TTC549 (cell line): ENCODE measurements at regions not wholly inside any gene's neighbourhood (a gene's known extent, or its start where the extent isn't known, plus 50 kb on each side); places are given as distances from the start of the nearest gene placed in this dataset.
"Not testable (repeated sequence)": the region's sequence is repeated elsewhere in the genome, so short reads cannot be mapped to it uniquely, and the experiment has no call there.

Experiments
- FAIRE-seq: peaks from 2 replicates; lab custom pipeline; 2012; peaks lifted over from hg19 to GRCh38; lab: Jason Lieb, UNC

DNA sequence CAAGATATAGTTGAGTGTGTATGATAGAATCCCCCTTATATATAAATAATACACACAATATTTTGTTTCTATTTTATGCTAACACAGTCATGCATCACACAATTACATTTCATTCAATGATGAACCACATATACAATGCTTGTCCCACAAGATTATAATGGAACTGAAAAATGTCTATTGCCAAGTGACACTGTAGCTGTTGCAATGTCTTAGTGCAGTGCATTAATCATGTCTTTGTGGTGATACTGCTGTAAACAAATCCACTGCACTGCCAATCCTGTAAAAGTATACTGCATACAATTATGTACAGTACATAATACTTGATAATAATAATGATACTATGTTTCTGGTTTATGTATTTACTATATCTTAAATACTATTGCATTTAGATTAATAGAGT is 512.1 kb upstream of the CNTN3 start:
- no peak for FAIRE-seq

DNA sequence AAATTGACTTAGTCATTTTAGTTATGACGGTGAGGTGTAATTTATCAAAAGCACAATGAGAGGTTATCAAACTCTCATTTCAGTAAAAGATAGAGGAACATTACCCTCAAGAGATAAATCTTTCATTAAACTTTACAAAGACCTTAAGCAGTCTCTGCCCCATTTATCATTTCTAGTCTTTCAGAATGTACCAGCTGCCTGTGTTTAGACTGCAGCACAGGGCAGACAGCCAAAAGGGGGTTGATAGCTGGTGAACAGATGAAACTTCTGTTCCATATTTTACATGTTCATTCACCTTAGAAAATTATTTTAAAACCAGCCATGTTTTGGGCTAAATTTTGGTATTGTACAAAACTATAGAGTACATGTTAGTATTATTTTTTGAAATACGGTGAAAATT is 514.6 kb upstream of the CNTN3 start:
- FAIRE-seq, result no peak

DNA sequence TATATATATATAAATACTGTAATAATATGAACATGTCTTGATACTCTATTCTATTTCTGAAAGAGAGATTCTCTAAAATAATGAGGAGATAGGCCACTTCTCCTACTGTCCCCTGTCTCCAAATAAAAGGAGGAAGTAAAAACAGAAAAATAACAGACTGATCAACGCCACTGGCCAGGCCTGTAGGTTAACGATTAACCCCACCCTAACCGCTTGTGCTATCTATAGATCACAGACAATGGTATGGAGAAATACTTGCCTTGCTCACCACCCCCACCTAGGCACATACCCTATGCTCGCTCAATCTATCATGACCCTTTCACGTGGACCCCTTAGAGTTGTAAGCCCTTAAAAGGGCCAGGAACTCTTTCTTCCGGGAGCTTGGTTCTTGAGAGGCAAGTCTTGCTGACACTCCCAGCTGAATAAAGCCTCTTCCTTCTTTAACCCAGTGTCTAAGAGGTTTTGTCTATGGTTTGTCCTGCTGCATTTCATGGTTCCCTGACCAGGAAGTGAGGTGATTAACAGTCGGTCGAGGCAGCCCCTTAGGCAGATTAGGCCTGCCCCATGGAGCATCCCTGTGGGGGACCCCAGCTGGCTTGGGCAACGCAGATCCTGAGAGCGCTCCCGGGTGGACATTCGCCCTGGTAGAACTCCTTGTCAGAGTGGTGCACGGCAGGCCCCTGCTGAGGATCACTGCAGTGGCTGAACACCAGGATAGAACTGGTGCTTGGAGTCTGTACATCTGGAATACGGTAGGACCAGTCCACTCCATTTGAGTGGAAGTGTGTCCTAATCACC is 521.8 kb upstream of the CNTN3 start:
- FAIRE-seq, result no peak

DNA sequence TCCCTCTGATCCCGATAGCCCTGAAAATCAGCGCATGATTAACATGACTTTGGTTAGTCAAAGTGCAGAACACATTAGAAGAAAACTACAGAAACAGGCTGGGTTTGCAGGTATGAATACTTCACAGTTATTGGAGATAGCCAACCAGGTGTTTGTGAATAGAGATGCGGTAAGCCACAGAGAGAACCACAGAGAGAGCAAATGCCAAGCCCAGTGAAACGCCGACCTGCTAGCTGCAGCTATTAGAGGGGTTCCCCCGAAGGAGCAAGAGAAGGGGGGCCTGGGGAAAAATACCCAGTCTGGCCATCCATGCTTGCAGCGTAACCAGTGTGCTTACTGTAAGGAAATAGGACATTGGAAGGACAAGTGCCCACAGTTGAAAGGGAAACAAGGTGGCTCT is 523.9 kb upstream of the CNTN3 start:
- no peak for FAIRE-seq

DNA sequence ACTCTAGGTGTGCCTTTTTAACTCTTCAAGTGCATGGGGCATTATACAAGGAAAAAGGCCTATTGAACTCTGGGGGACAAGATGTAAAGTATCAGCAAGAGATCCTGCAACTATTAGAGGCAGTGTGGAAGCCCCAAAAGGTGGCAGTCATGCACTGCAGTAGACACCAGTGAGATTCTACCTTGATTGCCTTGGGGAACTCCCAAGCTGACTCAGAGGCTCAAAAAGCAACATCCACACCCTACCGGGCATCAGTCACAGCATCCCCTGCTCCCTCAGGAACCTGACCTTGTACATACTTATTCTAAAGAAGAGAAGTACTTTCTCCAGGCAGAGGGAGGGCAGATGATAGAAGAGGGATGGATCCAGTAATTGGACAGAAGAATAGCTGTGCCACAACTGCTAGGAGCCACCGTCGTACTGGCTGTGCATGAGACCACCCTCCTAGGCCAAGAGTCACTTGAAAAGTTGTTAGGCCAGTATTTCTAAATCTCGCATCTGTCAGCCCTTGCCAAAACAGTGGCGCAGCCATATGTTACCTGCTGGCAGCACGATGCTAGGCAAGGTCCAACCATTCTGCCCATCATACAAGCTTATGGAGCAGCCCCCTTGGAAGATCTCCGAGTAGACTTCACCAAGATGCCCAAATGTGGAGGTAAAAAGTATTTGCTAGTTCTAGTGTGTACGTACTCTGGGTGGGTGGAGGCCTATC is 523.1 kb upstream of the FRG2C start:
- FAIRE-seq, result no peak

DNA sequence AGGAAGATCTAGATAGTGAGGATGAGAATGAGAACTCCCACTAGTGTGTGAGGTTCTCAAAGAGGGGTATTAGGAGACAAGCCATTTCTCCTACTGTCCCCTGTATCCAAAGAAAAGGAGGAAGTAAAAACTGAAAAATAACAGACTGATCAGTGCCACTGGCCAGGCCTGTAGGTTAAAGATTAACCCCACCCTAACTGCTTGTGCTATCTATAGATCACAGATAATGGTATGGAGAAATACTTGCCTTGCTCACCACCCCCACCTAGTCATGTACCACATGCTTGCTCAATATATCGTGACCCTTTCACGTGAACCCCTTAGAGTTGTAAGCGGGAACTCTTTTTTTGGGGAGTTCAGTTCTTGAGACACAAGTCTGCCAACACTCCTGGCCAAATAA is 519.7 kb upstream of the FRG2C start:
- no peak for FAIRE-seq

DNA sequence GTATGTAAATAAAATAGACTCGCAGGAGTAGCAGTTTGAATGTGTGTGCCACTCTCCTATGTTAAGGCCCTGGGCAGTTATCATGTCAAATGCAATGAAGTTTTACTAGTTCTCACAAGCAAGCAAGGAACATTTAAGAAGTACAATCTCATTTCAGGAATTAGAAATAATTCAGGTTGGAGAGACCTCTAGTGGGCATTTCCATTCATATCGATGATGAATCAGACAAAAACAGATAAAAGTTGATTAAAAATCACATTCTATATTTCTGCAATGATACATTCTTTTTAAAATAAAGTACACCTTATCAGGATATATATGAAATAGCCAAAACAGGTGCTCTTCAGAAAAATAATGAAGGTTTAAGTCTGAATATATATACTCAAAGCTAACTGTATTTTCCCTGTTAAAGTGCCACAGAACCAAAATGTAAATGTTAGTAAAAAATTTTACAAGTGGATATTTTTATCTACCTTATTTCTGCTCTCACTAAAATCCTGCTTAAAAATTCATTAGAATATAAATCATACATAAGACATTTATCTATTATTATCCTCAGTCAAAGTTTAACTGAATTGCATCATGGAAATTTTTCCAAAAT is 492.4 kb upstream of the FRG2C start:
- FAIRE-seq, result peak; percentile 65

DNA sequence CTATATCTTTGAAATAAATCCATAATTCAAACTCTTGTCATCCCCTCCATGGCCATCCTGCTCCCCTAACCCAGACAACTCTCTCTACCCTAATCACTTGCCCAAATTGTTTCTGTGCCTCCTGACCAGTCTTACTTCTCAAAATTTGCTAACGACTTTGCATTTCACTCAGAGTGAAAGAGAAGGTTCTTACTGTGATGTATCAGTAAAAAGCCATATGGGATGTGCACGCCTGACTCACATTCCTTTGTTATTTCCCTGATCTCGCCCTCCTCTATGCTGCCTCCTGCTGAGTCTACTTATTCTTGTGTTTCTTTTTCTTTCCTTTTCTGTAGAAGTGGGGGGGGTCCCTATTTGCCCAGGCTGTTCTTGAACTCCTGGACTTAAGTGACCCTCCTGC is 487.2 kb upstream of the FRG2C start:
- FAIRE-seq, result no peak

DNA sequence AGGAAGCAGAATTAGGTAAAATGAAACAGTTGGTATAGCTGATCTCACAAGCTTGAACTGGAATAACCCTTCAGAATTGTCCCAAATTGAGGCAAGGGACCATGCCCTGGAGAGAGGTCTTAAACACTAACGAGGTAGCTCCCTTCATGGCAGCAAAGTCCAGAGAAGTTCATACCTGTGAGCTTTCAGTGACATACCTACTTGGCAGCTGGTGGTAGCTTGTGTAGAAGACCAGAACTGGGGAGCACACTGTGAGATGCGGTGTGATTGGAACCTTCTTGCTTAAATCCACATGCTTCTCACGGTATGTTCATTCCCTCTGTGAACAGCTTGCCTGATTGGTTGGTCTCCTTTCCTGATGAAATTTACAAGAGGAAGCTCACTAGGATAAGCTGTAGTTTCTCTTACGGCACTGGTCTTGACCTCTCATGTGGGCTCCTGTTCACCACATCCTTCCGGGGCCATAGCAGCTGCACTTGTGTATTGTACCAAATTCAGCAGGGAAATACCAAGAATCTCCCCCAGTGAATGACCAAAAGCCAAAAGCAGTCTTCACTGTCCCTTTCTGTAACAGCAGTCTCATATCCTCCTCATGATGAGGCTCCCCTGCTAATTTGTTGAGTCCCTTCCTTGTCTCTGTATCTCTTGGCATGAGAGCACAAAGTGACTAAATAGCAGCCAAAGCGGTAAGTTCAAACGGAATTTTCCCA is 483.7 kb upstream of the FRG2C start:
- no peak for FAIRE-seq

DNA sequence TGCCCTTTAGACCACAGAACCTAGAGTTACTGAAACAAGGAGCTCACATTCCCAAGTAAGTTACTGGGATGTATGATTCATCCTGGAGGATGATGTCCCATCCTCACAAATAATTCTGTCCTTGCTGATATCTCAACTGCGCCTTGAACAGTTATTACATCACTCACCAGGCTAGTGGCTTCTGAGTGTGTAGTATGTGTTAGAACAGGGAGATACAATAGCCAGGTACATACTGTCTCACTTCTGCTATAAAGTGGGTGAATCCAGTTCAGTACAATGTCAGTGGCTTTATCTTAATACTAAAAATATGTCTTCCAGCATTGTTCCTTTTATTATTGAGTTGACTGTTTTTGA is 483.2 kb upstream of the FRG2C start:
- no peak for FAIRE-seq

DNA sequence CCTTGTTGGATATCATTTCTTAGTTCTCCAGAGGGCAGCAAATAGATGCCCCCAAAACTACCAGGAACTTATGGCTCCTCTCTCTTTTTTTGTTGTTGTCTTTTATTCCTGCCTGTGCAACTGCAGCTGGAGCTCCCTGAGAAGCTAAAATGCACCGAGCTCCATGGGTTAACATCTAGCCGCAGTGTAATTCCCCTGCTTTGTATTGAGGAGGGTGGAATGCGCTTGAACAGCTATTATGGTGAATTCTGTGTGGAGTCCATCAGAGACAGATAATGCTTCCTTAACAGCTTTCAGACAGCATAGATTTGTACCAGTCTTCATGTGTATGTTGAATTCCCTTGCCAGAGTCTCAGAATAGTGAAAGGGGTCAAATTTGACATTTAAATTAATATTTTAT is 475.2 kb upstream of the FRG2C start:
- no peak for FAIRE-seq

DNA sequence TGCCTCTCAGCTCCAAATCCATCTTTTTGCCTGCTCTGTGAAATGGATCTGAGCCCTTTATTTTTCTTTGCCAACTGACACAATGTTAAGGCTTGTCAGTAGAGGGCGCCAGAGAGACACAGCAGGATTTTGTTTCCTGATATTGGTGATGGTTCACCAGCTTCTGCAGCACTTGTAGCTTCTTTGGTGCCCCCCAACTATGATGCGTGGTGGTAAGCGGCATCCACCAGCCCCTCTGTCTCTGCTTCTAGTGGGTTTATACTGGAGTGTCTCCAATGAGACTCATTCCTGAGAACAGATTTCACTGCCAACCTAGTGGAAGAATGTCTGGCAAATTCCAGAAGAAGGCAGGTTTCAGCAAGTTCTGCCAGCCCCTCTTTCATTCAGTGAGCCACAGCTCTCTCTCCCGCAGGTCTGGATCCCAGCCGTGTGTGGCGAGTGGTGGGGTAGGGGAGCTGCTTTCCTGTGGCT is 471.9 kb upstream of the FRG2C start:
- FAIRE-seq, result no peak

DNA sequence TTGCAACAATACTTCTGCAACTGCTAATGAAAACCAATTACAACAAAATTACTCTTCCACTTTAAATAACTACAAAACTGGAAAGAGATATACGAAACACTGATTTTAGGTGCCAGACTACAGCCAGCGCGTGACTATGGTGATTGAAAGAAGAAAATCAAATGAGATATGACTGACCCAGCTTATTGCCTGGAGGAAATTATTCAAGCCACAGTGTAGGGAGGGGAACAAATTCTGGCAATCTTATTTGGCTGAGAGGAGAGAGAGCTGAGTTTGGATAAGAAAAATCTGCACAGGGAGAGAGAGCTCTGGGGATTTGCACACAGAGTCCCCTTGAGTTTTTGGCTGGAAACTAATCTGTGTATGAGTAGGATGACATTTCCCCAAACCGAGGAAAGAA is 470.3 kb upstream of the FRG2C start:
- no peak for FAIRE-seq

DNA sequence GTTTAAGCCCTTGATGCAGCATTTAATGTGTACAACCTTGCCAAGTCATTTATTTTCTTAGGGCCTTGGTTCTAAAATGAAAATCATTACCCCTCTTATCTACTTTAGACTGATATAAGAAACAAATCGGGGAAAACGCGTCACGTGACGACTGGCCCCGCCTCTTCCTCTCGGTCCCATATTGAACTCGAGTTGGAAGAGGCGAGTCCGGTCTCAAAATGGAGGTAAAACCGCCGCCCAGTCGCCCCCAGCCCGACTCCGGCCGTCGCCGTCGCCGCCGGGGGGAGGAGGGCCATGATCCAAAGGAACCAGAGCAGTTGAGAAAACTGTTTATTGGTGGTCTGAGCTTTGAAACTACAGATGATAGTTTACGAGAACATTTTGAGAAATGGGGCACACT is 449.8 kb upstream of the FRG2C start:
- FAIRE-seq, result not testable (repeated sequence)

DNA sequence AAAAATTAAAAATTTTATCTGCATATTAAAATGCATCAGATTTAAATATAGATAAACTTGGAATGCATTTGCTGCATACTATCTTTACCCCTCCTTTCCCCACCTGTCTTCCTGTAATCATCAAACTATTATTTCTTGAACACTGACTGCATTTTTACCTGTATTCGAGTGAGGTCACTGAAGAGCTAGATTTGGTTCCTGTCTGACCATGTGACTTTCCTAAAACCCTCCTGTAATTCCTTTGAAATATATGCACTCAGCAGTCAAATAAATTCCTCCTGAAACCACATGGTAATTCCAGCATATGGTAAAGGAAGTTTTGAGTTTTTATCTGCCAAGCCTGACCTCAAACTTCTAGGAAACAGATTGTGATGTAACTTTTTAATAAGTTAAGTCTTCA is 445.6 kb upstream of the FRG2C start:
- FAIRE-seq, result no peak

DNA sequence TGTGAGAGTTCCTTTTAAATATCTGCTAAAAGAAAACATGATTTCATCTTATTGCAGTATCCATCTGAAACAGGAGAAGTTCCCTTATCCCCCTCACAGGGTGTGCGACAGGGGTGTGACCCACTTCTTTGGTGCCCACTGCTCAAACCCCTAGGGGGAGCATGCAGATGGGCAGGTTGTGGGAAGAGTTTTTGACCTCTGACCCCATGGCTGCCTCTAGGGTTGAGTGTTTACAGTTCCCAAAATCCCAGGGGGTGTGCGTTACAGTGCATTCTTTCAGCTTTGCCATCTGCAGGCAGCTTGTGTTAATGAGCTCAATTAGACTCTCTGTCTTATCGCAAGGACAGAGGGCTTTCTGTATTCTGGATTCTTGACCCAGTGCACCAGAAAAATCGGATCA is 443.2 kb upstream of the FRG2C start:
- FAIRE-seq, result no peak

DNA sequence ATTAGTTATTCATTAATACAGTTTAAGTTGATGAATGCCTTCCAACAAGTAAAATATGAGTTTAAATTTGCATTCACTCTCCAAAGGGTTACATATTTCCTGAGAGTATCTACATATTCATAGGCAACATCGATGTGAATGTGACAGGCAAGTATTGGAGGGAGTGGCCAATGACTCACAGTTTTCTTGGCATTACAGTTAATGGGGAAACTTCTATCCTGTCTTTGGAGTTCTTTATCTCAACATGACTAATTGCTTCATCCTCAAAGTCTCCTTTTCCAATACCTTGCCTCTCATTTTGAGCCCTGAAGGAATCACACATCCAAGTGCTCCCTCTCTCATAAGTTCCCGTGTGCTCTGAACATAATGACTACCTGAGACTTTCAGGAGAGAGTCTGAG is 439.7 kb upstream of the FRG2C start:
- no peak for FAIRE-seq

DNA sequence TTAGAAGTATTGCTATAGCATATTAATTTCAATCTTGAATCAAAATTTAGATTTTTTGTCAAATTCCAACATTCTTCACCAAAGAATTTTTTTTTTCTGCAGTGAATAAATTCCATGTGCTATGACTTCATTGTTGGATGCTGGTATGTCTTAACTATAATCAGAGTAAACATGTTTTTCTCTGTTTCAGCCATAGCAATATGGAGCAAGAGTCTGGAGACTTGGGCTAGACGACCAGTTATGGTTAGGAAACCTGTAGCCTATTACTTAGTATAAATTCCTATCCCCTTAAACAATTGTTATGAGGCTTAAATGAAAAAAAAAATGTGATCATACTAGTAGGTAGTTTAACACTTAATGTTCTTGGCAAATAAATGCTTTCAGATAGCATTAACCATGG is 431.9 kb upstream of the FRG2C start:
- no peak for FAIRE-seq

DNA sequence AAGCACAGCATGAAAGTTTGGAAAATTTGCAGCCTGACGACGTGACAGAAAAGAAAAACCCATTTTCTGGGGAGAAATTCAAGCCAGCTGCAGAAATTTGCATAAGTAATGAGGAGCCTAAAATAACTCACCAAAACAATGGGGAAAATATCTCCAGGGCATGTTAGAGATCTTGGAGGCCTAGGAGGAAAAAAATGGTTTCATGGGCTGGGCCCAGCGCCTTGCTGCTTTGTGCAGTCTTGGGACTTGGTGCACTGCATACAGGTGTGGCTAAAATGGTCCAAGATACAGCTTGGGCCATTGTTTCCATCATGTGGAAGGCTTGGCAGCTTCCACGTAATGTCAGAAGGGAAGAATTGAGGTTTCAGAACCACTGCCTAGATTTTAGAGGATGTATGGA is 428.5 kb upstream of the FRG2C start:
- FAIRE-seq, result no peak

DNA sequence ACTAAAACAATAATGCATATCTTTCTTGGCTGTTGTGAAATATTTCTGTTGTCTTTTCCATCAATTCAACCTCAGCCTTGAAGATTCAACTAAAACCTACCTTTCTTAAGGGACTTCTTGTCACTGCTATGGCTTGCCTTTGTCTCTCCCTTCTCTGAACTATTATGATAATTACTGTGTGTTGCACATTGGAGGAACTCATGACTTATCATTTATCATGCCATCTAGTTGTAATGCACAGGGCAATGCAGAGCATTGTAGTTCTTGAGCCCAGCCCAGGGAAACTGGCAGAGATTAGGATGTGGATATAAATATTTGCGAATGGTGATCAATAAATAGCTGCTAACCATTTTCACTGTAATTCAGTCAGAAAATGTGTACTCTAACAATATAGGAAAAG is 427.1 kb upstream of the FRG2C start:
- FAIRE-seq, result no peak

DNA sequence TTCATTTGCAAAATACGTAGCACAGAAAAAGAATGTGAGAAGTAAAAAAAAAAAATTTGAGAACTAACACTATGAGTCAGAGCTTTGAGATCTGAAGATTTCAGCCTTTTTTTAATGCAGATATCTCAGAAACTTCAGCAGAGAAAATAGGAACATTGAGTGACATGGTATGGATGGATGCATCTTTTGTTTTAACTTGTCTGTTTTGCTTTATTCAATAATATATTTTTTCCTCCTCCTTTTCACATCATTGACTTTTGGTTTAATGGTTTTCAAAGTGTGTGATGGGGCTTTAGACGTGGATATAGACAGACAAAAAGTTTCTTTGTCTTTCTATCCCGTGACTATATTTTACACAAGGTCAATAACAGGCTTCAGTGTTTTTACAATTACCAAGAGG is 426.7 kb upstream of the FRG2C start:
- FAIRE-seq, result no peak

DNA sequence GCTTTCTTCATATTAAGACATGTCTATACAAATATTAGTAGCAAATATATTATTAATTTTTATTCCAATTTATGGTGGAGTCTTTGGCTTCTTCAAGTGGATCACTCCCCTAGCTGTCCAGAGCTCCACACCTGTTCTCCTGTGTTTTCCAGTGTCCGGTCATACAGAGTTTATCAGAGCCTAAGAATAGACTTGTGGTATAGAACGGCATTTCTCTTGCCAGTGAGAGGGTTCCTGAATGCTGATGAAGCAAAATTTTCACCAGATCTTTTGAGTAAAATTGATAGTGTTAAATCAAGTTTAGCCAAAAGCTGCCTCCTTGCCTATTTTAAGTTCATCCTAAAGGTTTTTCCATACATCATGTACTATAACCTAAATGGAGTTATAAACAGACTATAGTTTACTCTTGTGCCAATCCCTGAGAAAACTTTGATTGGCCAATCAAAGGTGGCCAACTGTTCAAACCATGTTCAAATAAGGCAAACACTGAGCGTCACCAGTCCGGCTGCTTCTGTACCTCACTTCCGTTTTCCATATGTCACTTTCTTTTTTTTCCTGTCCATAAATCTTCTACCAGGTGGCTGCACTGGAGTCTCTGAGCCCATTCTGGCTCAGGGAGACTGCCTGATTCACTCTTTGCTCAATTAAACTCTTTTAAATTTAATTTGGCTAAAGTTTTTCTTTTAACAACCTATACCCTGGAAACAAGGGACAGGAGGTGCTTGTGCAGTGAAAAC is 422.7 kb upstream of the FRG2C start:
- FAIRE-seq, result not testable (repeated sequence)
